T-cell (primary cell): ENCODE measurements at regions not wholly inside any gene's neighbourhood (a gene's known extent, or its start where the extent isn't known, plus 50 kb on each side); places are given as distances from the start of the nearest gene placed in this dataset.

Source experiments
- ATAC-seq, 4 experiments: fragments of 200-7000 bp in 3 of 4; fragments of 150-1000 bp in 1 of 4; cut with Tn5 transposase; replicated peaks in 1 of 4; 1 replicate in 3 of 4; 2 replicates in 1 of 4; pipeline ENCODE4 v1.10.0; 2021; ENCODE audit warnings: moderate library complexity in 3 of 4, mild to moderate bottlenecking in 2 of 4, moderate number of reproducible peaks in 1 of 4
- CTCF ChIA-PET, 2 donors: fragments of 300-600 bp; sonication (Branson Sonifier 250); formaldehyde crosslinking; loops; one replicate each; lab custom pipeline; 2022; ENCODE audit warnings: antibody characterized with exemption in 2 of 2; lab: Charles Lee
- POLR2A ChIA-PET, 2 donors: fragments of 300-600 bp; sonication (Branson Sonifier 250); formaldehyde crosslinking; loops; one replicate each; lab custom pipeline; 2022; ENCODE audit warnings: antibody characterized with exemption in 2 of 2; lab: Charles Lee
- DNase-seq, 35 experiments: peaks; one replicate each; pipeline versions ENCODE4 v3.0.0 to v3.0.0-alpha.2; 2013 to 2023
- H3K27ac ChIP-seq: one replicate; pipeline ENCODE4 v1.5.1; 2013; ENCODE audit warnings: low read length
- H3K27me3 ChIP-seq, 2 experiments: replicated peaks in 1 of 2; 1 replicate in 1 of 2; 2 replicates in 1 of 2; pipeline versions ENCODE4 v1.6.1 to v1.7.0; 2013; ENCODE audit warnings: low read length in 1 of 2, mixed read lengths in 1 of 2; ENCODE audit not compliant: control insufficient read depth in 2 of 2, insufficient read depth in 2 of 2; ENCODE audit errors: extremely low read depth in 1 of 2
- H3K36me3 ChIP-seq, 2 donors: 1 replicate in 1 of 2; 2 replicates in 1 of 2; pipeline versions ENCODE4 v1.6.1 to v1.7.0; 2013; ENCODE audit warnings: low read length in 1 of 2; ENCODE audit not compliant: control insufficient read depth in 2 of 2, insufficient read depth in 1 of 2; ENCODE audit errors: extremely low read depth in 1 of 2
- H3K4me1 ChIP-seq, 2 experiments: 1 replicate in 1 of 2; 2 replicates in 1 of 2; pipeline versions ENCODE4 v1.6.1 to v1.7.0; 2013; ENCODE audit warnings: low read length in 2 of 2, mixed read lengths in 1 of 2; ENCODE audit not compliant: insufficient read depth in 2 of 2, control insufficient read depth in 1 of 2; ENCODE audit errors: extremely low read depth in 1 of 2
- H3K4me3 ChIP-seq, 2 donors: 1 replicate in 1 of 2; 2 replicates in 1 of 2; pipeline versions ENCODE4 v1.5.1 to v1.7.0; 2013; ENCODE audit warnings: mild to moderate bottlenecking in 2 of 2, low read length in 1 of 2, moderate library complexity in 1 of 2; ENCODE audit not compliant: control insufficient read depth in 1 of 2; ENCODE audit errors: extremely low read depth in 1 of 2
- H3K9me3 ChIP-seq: 2 replicates; pipeline ENCODE4 v1.7.0; 2013
- H3K27ac Mint-ChIP-seq, 2 donors: one replicate each; pipeline ENCODE4 v1.8.0; 2020 to 2021; ENCODE audit warnings: mild to moderate bottlenecking in 2 of 2, mixed read lengths in 2 of 2
- H3K27me3 Mint-ChIP-seq, 2 donors: one replicate each; pipeline ENCODE4 v1.8.0; 2021 to 2022; ENCODE audit warnings: mixed read lengths in 2 of 2
- H3K36me3 Mint-ChIP-seq: one replicate; pipeline ENCODE4 v1.8.0; 2021; ENCODE audit warnings: mixed read lengths
- H3K4me1 Mint-ChIP-seq, 3 donors: one replicate each; pipeline ENCODE4 v1.8.0; 2020 to 2022; ENCODE audit warnings: mixed read lengths in 3 of 3, mild to moderate bottlenecking in 1 of 3
- H3K4me3 Mint-ChIP-seq, 3 donors: one replicate each; pipeline ENCODE4 v1.8.0; 2020 to 2022; ENCODE audit warnings: mild to moderate bottlenecking in 3 of 3, mixed read lengths in 3 of 3, moderate library complexity in 3 of 3
- H3K9me3 Mint-ChIP-seq, 3 donors: one replicate each; pipeline ENCODE4 v1.8.0; 2020 to 2022; ENCODE audit warnings: mixed read lengths in 3 of 3
- WGBS: methylation state at CpG from one replicate; pipeline ENCODE4 v1.1.5; 2013; ENCODE audit warnings: missing lambda C conversion rate; ENCODE audit not compliant: insufficient coverage; 5-methylcytosine and 5-hydroxymethylcytosine counted together

DNA sequence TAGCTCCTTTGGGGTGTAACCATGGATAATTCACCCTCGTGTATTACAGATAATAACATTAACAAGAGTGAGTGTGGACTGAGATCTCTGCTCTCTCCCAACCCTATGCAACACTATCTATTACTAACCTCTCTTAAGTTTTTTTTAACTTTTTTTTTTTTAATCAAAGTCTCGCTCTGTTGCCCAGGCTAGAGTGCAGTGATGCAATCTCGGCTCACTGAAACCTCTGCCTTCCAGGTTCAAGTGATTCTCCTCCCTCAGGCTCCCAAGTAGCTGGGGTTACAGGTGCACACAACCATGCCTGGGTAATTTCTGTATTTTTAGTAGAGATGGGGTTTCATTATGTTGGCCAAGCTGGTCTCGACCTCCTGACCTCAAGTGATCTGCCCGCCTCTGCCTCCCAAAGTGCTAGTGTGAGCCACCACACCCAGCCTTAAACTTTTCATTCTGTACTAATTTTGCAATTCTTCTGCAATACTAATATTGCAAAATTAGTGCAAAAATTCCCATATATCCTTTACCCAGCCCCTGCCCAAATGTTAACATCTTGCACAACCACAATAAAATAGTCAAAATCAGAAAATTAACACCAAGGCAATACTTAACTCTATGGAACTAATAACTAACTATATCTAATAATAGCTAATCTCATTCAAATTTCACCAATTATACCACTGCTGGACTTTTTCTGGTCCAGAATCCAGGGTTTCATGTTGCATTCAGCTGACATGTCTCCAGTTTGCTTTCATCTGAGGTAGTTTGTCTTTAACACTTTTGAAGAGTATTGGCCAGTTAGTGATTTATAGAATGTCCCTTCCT, 66.5 kb upstream of the TCF7L2 start:
- H3K4me3 ChIP-seq, result no peak overlapping the region
- no peak overlapping the region for H3K27ac ChIP-seq
- H3K4me3 Mint-ChIP-seq, result no peak overlapping the region
- H3K27ac Mint-ChIP-seq, result no peak overlapping the region
- H3K4me1 Mint-ChIP-seq, result no peaks in the 10 kb centered on the region
- no peaks in the 10 kb centered on the region for H3K4me1 ChIP-seq
- no peaks in the 10 kb centered on the region for H3K9me3 ChIP-seq
- WGBS, result 100% methylated on average over 1 of the region's 5 CpGs
- no peaks in the 10 kb centered on the region for H3K27me3 Mint-ChIP-seq
- no peaks in the 10 kb centered on the region for H3K36me3 Mint-ChIP-seq
- ATAC-seq (no peak), DNase-seq (no peak)
- peaks cover 0 to 3% of the 10 kb centered on the region in 2 experiments for H3K27me3 ChIP-seq
- no peaks in the 10 kb centered on the region for H3K9me3 Mint-ChIP-seq
- CTCF ChIA-PET, result no interaction called here
- POLR2A ChIA-PET, result no interaction called here
- H3K36me3 ChIP-seq, result no peaks in the 10 kb centered on the region

DNA sequence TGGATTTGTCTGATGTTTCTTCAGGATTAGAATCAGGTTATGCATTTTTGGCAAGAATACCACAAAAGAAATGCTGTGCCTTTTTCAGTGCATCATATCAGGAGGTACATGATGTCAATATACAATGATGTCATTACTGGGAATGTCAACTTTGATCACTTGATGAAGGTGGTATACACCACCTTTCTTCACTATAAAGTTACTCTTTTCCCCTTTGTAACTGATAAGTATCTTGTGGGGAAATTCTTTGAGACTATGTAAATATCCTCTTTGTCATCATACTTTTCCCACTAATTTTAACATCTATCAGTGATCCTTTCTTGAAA, 65.9 kb upstream of the TCF7L2 start:
- ChIA-PET CTCF (no interaction called here), POLR2A (no interaction called here)
- Mint-ChIP-seq H3K4me3 (no peak overlapping the region), H3K36me3 (no peaks in the 10 kb centered on the region), H3K27me3 (no peaks in the 10 kb centered on the region), H3K9me3 (no peaks in the 10 kb centered on the region), H3K27ac (no peak overlapping the region), H3K4me1 (no peaks in the 10 kb centered on the region)
- DNase-seq, result no peak
- peaks cover 0 to 3% of the 10 kb centered on the region in 2 experiments for H3K27me3 ChIP-seq
- H3K9me3 ChIP-seq, result no peaks in the 10 kb centered on the region
- H3K4me3 ChIP-seq, result no peak overlapping the region
- H3K4me1 ChIP-seq, result no peaks in the 10 kb centered on the region
- ATAC-seq, result no peak
- H3K36me3 ChIP-seq, result no peaks in the 10 kb centered on the region
- H3K27ac ChIP-seq, result no peak overlapping the region

DNA sequence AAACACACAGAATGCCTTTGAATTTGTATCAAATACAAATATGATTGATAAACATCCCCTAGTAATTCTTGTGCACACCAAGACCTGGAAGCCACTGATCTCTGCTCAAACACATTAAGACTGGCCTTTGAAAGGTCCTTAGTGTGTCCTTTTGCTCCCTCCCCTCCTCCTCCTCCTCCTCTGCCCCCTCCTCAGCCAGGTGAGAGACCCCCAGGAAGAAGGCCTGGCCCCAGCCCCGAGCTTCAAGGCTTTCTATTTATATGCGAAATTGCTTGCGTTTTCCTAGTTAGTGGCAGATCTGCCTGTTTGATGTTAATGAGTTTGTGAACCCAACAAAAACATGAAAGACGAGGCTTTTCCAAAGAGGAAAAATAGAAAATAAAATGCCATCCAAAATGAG, 63.6 kb upstream of the TCF7L2 start:
- POLR2A ChIA-PET, result no interaction called here
- H3K9me3 Mint-ChIP-seq, result no peaks in the 10 kb centered on the region
- CTCF ChIA-PET, result interaction anchor here in 1 of 2 donors (0.6 kb wide), 1 partner anchor 22 kb away, joined by 9 read pairs; no protein-coding TSS in a partner anchor
- Histone ChIP-seq H3K36me3 (no peaks in the 10 kb centered on the region), H3K27ac (no peak overlapping the region), H3K4me3 (no peak overlapping the region), H3K27me3 (peaks cover 0 to 3% of the 10 kb centered on the region in 2 experiments), H3K9me3 (no peaks in the 10 kb centered on the region), H3K4me1 (no peaks in the 10 kb centered on the region)
- no peak overlapping the region for H3K27ac Mint-ChIP-seq
- H3K27me3 Mint-ChIP-seq, result no peaks in the 10 kb centered on the region
- ATAC-seq (no peak), DNase-seq (no peak)
- H3K36me3 Mint-ChIP-seq, result no peaks in the 10 kb centered on the region
- H3K4me3 Mint-ChIP-seq, result no peak overlapping the region
- H3K4me1 Mint-ChIP-seq, result no peaks in the 10 kb centered on the region
- no CpG with 5 or more reads among the region's 4 CpGs for WGBS

DNA sequence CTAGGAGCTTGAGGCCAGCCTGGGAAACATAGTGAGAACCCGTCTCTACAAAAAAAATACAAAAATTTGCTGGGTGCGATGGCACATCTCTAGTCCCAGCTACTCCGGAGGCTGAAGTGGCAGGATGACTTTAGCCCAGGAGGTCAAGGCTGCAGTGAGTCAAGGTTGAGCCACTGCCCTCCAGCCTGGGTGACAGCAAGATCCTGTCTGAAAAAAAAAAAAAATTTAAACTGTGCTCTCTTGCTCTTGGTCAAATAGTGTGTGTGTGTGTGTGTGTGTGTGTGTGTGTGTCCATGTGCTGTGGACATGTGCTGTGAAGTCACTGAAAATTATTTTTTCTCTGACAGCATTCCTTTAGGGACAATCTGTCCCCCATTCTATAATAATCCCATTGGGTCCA, 62.1 kb upstream of the TCF7L2 start:
- Mint-ChIP-seq H3K9me3 (no peaks in the 10 kb centered on the region), H3K27me3 (no peaks in the 10 kb centered on the region), H3K27ac (no peak overlapping the region), H3K4me1 (no peaks in the 10 kb centered on the region), H3K4me3 (no peak overlapping the region), H3K36me3 (peaks cover 1% of the 10 kb centered on the region)
- DNase-seq (no peak), ATAC-seq (no peak)
- ChIA-PET CTCF (interaction anchor here in 1 of 2 donors (0.6 kb wide), 1 partner anchor 868 kb away, joined by 3 read pairs; no protein-coding TSS in a partner anchor), POLR2A (no interaction called here)
- Histone ChIP-seq H3K27ac (no peak overlapping the region), H3K9me3 (no peaks in the 10 kb centered on the region), H3K4me1 (no peaks in the 10 kb centered on the region), H3K27me3 (peaks cover 0 to 3% of the 10 kb centered on the region in 2 experiments), H3K36me3 (no peaks in the 10 kb centered on the region), H3K4me3 (no peak overlapping the region)
- WGBS, result 94% methylated on average over 2 of the region's 3 CpGs

DNA sequence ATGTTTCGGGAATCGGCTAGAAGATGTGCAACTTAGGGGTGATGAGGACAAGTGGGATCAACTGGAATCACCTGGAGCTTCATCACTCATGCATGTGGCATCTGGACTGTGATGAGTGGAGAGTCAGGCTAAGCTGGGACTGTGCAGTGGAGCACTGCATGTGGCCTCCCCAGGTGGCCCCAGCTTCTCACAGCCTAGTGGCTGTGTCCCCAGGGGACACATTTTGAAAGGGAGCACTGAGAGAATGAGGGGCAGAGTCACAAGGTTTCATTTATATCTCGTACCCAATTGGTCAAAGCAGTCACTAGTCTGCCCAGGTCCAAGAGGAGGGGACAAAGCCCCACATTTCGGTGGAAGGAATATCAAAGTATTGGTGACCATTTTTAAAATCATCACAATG, 54.8 kb upstream of the TCF7L2 start:
- Mint-ChIP-seq H3K4me1 (no peaks in the 10 kb centered on the region), H3K9me3 (no peaks in the 10 kb centered on the region), H3K4me3 (no peak overlapping the region), H3K27ac (no peak overlapping the region), H3K36me3 (peaks cover 3% of the 10 kb centered on the region), H3K27me3 (no peaks in the 10 kb centered on the region)
- Histone ChIP-seq H3K9me3 (no peaks in the 10 kb centered on the region), H3K4me1 (no peaks in the 10 kb centered on the region), H3K4me3 (no peak overlapping the region), H3K27me3 (peaks cover 0 to 4% of the 10 kb centered on the region in 2 experiments), H3K27ac (no peak overlapping the region), H3K36me3 (no peaks in the 10 kb centered on the region)
- ChIA-PET CTCF (no interaction called here), POLR2A (no interaction called here)
- ATAC-seq (no peak), DNase-seq (no peak)
- WGBS, result 38% methylated on average over 2 of the region's 4 CpGs

DNA sequence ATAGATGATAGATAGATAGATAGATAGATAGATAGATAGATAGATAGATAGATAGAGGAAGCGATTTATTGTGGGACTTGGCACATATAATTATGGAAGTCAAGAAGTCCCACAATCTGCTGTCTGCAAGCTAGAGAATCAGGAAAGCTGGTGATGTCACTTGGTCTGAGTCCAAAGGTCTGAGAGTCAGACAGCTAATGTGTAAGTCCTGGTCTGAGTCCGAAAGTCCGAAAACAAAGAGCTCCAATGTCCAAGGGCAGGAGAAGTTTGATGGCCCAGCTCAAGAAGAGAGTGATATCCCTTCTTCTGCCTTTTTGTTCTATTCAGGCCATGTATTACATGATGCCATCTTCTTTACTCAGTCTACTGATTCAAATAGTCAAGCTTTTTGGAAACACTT, 53.8 kb upstream of the TCF7L2 start:
- H3K36me3 Mint-ChIP-seq, result peaks cover 3% of the 10 kb centered on the region
- no peaks in the 10 kb centered on the region for H3K9me3 Mint-ChIP-seq
- 83% methylated on average over 3 of the region's 3 CpGs for WGBS

More for the DNA sequence above, 53.8 kb upstream of the TCF7L2 start:
- Mint-ChIP-seq H3K4me1 (no peaks in the 10 kb centered on the region), H3K4me3 (no peak overlapping the region), H3K27ac (no peak overlapping the region), H3K27me3 (peaks cover 0 to 2% of the 10 kb centered on the region in 2 donors)
- no peak for ATAC-seq
- Histone ChIP-seq H3K27ac (no peak overlapping the region), H3K4me1 (no peaks in the 10 kb centered on the region), H3K27me3 (peaks cover 0 to 10% of the 10 kb centered on the region in 2 experiments), H3K36me3 (no peaks in the 10 kb centered on the region), H3K9me3 (no peaks in the 10 kb centered on the region), H3K4me3 (no peak overlapping the region)
- POLR2A ChIA-PET, result no interaction called here
- DNase-seq, result no peak
- CTCF ChIA-PET, result no interaction called here
